HG03196 (cell line): ENCODE measurements at regions not wholly inside any gene's neighbourhood (a gene's known extent, or its start where the extent isn't known, plus 50 kb on each side); places are given as distances from the start of the nearest gene placed in this dataset.

Experiments used
- ATAC-seq: cut with Tn5 transposase; IDR thresholded peaks from one replicate; pipeline ENCODE4 v1.9.1; 2021; ENCODE audit not compliant: unreplicated experiment

- no peak for ATAC-seq
Measured at GRCh38 chr2:102078773-102079172, 63.8 kb upstream of the IL1R1 start.

- no peak for ATAC-seq
Measured at GRCh38 chr2:102080451-102081242, 61.9 kb upstream of the IL1R1 start.

- ATAC-seq = no peak
Measured at GRCh38 chr2:102081243-102081522, 61.4 kb upstream of the IL1R1 start.

GRCh38 chr2:102081606-102082005 lies 60.9 kb upstream of the IL1R1 start:
- ATAC-seq = no peak

DNA sequence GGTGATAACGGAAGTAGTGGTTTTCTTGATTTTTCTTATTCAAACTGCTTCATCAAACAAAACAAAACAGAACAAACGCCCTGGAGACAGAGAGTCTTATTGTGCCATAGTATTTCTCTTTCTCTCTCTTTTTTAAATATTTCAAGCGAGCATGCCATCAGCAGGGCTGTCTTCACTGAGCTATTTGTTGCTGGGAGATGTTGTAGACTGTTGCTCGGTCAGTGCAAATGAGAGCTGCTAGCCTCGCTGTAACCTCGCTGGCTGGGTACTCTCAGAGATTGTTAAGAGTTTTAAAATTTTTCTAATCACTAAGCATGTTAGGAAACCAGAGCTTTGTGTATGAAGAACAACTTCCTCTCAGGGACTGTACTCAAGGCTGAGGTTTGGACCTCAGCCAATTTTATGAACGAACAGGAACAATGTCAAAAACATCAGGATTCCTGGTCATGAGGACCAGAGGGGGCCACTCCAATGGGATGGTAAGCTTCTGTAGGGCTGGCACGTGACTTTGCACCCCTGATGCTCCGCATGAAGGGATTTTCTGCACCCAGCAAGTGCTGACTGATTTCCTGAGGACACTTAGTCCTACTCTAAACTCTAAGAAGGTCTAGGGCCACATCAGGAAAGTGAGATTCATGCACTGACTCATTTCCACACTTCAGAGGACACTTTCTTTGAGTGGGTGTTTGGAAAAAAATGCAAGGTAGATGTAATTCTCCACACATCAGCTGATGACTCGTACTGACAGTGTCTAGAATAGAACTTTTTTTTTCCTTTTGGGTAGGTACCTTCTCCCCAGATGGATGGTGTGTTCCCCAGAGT lies 59.8 kb upstream of the IL1R1 start:
- ATAC-seq = peak; percentile 82

DNA sequence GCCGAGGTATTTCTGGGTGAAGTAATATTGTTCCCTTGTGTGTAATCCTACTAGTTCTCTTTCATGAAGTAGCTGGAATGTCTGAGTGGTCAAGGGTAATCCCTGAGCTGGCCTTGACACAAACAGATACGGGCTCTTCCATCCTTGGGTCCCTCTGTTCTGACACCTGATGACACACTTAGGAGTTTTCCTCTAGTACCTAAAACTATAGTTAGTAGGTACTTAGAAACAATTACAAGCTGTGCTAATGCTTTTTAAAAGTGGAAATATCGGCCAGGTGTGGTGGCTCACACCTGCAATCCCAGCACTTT lies 59.2 kb upstream of the IL1R1 start:
- ATAC-seq = no peak

- no peak for ATAC-seq
Measured at GRCh38 chr2:102084651-102085050, 57.9 kb upstream of the IL1R1 start.

- no peak for ATAC-seq
Measured at GRCh38 chr2:102085238-102085637, 57.3 kb upstream of the IL1R1 start.

GRCh38 chr2:102086150-102086872 lies 56.2 kb upstream of the IL1R1 start:
- ATAC-seq = no peak

- ATAC-seq = no peak
Measured at GRCh38 chr2:102091121-102091520, 51.4 kb upstream of the IL1R1 start.

GRCh38 chr2:102091908-102092307 lies 50.6 kb upstream of the IL1R1 start:
- no peak for ATAC-seq

DNA sequence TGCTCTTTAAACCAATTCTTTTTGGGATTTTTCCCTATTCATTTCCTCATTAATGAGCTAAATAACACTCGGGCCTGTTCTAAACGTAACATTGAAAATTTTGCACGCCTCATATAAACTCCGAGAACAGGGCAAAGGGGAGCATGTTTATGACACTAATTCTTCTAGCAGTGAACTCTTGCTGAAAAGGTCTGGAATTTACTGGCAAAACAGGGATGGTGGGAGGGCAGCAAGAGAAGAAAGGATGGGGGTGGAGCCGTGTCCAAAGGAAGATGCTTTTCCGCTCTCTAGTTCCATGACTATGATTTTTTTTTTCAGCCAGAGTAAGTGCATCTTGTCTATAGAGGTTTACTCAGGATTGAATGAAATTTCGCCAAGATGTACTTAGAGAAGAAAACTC lies 50.0 kb upstream of the IL1R1 start:
- no peak for ATAC-seq
